ENCODE measurements at regions not wholly inside any gene's neighbourhood (a gene's known extent, or its start where the extent isn't known, plus 50 kb on each side); places are given as distances from the start of the nearest gene placed in this dataset.

GRCh38 chr4:60750962-60751361 lies 449.2 kb upstream of the ADGRL3 start:
- H3K9me3 Mint-ChIP-seq, result no peaks in the 10 kb centered on the region
- no peaks in the 10 kb centered on the region for H3K27me3 Mint-ChIP-seq (ENCODE audit: low read depth)
- no peak overlapping the region for H3K27ac Mint-ChIP-seq
- CTCF ChIA-PET, result no interaction called here
- H3K4me1 Mint-ChIP-seq, result no peaks in the 10 kb centered on the region
- no peak overlapping the region for H3K4me3 Mint-ChIP-seq
- POLR2A ChIA-PET, result no interaction called here
- TF ChIP-seq ESRRA (CRISPR knock-in tag; IDR thresholded peaks at IDR 0.05; ENCODE audit: borderline replicate concordance) (no peak), GRHL2 (CRISPR knock-in tag; IDR thresholded peaks at IDR 0.05; ENCODE audit: insufficient replicate concordance, severe bottlenecking) (no peak), RELA (CRISPR knock-in tag; IDR thresholded peaks at IDR 0.05; ENCODE audit: borderline replicate concordance) (no peak), STAT6 (CRISPR knock-in tag; conservative IDR thresholded peaks at IDR 0.05; ENCODE audit: low read depth) (no peak), SMAD3 (CRISPR knock-in tag; IDR thresholded peaks at IDR 0.05; ENCODE audit: borderline replicate concordance) (no peak)
- DNase-seq (ENCODE audit: low spot score) (no peak), ATAC-seq (no peak)
- no peaks in the 10 kb centered on the region for H3K36me3 Mint-ChIP-seq

- no peak for TF ChIP-seq ZMAT4 (CRISPR knock-in tag; IDR thresholded peaks at IDR 0.05)
- TF ChIP-seq HMGXB4 (CRISPR knock-in tag; IDR thresholded peaks at IDR 0.05), result no peak
- no peak for TF ChIP-seq GRHL2 (CRISPR knock-in tag; IDR thresholded peaks at IDR 0.05; ENCODE audit: insufficient replicate concordance, severe bottlenecking)
- TF ChIP-seq CREB1 (CRISPR knock-in tag; IDR thresholded peaks at IDR 0.05), result no peak
- TF ChIP-seq NR1H2 (CRISPR knock-in tag; IDR thresholded peaks at IDR 0.05), result no peak
- no peak for TF ChIP-seq ZNF219 (CRISPR knock-in tag; IDR thresholded peaks at IDR 0.05; ENCODE audit: borderline replicate concordance)
- TF ChIP-seq FOXK1 (CRISPR knock-in tag; IDR thresholded peaks at IDR 0.05), result no peak
- TF ChIP-seq ZSCAN18 (CRISPR knock-in tag; IDR thresholded peaks at IDR 0.05), result no peak
- TF ChIP-seq CREM (CRISPR knock-in tag; IDR thresholded peaks at IDR 0.05), result no peak
- TF ChIP-seq ZNF138 (CRISPR knock-in tag; conservative IDR thresholded peaks at IDR 0.05), result no peak
- no peak for TF ChIP-seq JUN (CRISPR knock-in tag; IDR thresholded peaks at IDR 0.05)
- TF ChIP-seq FOXJ3 (CRISPR knock-in tag; IDR thresholded peaks at IDR 0.05; ENCODE audit: borderline replicate concordance), result no peak
- no peak for TF ChIP-seq PRRX2 (CRISPR knock-in tag; IDR thresholded peaks at IDR 0.05)
- TF ChIP-seq MYBL2 (CRISPR knock-in tag; IDR thresholded peaks at IDR 0.05), result no peak
- TF ChIP-seq PREB (CRISPR knock-in tag; IDR thresholded peaks at IDR 0.05; ENCODE audit: borderline replicate concordance), result no peak
- no peak for TF ChIP-seq ZNF425 (CRISPR knock-in tag; conservative IDR thresholded peaks at IDR 0.05)
- no peak for TF ChIP-seq GABPB1 (CRISPR knock-in tag; IDR thresholded peaks at IDR 0.05)
- H3K9me3 Mint-ChIP-seq, result peaks cover 48% of the 10 kb centered on the region
- H3K4me1 Mint-ChIP-seq, result no peaks in the 10 kb centered on the region
- no peak overlapping the region for H3K4me3 Mint-ChIP-seq
- H3K27ac Mint-ChIP-seq, result no peak overlapping the region
- CTCF ChIA-PET, result no interaction called here
- H3K27me3 Mint-ChIP-seq (ENCODE audit: low read depth), result no peaks in the 10 kb centered on the region
- POLR2A ChIA-PET, result no interaction called here
- no peak for ATAC-seq
- H3K36me3 Mint-ChIP-seq, result peaks cover 30% of the 10 kb centered on the region
- no peak for DNase-seq (ENCODE audit: low spot score)
Measured at GRCh38 chr4:60757986-60758680, 442.0 kb upstream of the ADGRL3 start.

Measured in WTC11 (cell line).